SIG-M5 treated with dmso at 0.1 percent for 504 hours (cell line): ENCODE measurements at regions not wholly inside any gene's neighbourhood (a gene's known extent, or its start where the extent isn't known, plus 50 kb on each side); places are given as distances from the start of the nearest gene placed in this dataset.
"Not testable (repeated sequence)": the region's sequence is repeated elsewhere in the genome, so short reads cannot be mapped to it uniquely, and the experiment has no call there.

Experiments
- DNase-seq: peaks from one replicate; lab custom pipeline; 2025; ENCODE audit not compliant: unreplicated experiment; lab: John Stamatoyannopoulos, UW

DNA sequence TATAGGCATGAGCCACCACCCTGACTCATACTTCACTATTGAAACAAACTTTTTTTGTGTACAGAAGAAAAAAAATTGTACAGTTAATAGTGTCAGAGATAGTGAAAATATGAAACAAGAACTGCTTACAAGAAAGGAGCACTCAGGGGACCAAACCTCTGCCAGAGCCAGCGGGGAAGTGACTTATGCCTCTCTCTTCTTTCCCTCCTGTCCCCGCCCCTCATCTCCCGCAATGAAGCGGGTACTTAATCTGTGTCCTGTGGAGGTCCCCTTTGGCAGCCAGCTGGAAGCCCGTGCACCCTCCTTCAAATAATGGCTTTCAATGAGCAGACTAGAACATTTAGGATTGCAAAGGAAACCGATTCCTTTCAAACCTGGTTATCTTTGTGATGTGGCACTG is 51.5 kb downstream of the PPIAL4A start:
- not testable (repeated sequence) for DNase-seq

DNA sequence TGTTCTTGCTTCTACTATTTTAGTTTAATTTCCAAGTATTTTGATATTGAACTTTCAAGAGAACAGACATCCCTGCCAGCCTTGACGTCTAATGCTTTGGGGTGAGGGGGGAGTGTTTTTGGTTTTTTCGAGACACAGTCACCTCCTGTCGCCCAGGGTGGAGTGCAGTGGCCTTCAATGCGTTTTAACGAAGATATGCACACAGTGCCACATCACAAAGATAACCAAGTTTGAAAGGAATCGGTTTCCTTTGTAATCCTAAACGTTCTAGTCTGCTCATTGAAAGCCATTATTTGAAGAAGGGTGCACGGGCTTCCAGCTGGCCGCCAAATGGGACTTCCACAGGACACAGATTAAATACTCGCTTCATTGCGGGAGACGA is 52.3 kb downstream of the PPIAL4A start:
- DNase-seq = not testable (repeated sequence)

DNA sequence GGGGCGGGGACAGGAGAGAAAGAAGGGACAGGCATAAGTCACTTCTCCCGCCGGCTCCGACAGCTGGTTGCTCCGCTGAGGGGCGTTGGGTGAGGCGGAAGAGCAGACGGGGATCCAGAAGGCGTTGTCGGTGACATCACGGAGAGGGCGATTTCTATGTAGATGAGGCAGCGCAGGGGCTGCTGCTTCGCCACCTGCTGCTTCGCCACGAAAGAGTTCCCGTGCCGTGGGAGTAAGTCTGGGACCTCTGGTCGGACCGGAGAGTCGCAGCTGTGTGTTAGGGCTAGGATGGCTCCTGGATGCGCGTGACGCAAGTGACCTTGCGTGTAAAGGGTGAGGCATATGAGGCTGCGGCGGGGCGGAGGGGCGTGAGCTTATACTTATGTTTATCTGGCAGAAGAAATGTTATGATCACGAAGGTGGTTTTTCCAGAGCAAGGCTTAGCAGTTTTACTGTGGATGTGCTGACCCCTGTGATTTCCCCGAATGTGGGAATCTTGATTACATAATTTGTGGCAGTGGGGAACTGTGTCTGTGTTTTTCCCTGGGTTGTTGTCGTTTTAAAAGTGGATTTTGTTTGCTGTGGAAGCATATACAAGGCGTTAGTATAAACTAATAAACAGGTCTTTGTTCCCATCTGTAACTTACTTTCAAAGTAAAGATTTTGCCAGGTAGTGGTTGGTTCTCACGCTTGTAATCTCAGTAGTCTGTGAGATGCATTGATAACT is 52.8 kb downstream of the PPIAL4A start:
- DNase-seq = peak; percentile 72

DNA sequence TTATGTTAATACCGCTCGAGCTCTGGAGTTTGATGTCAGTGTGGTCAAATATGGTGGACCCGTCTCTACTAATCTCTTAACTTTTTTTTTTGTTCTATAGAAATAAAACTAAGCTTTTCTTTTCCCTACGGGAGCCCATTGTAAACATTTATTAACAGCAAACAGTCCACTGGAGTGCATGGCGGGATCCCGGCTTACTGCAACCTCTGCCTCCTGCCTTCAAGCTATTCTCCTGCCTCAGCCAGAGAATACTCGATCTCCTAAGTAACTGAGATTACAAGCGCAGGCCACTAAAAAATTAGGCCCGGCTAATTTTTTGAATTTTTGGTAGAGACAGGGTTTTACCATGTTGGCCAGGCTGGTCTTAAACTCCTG is 53.4 kb downstream of the PPIAL4A start:
- DNase-seq = not testable (repeated sequence)

DNA sequence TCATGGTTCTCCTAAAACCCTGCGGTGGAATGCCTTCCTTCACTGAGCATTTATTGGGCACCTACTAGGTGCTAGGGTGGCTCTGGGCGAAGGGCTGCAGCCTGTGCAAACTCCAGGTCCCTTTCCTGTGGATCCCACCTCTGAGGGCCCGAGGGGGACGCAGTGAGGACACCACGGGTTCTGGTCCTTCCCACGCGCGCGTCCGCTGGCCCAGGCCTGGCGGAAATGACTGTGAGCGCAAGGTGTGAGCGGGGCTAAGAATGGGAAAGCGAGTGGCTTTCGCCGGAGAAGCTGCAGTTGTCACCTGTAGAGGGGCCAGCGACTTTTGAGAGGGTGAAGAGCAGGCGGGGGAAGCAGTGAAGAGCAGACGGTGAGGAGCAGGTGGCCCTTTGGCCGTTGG is 55.1 kb downstream of the PPIAL4A start:
- DNase-seq = not testable (repeated sequence)

DNA sequence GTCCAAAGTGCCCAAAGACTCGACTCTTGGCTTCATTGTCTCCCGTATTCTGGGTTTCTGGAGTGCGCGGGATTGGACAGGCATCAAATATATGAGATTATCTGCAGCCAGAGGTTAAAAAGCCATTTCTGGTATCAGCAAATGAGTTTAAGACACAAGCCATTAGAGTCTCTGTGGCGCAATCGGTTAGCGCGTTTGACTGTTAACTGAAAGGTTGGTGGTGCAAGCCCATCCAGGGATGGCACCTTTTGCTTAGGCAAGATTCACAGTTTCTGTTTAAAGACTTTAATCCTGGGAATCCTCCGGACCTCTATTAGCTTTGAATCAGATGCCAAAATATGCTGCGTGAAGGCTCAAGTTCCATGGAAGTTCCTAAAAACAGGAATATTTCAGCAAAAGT is 55.6 kb downstream of the PPIAL4A start:
- DNase-seq = peak; percentile 8

DNA sequence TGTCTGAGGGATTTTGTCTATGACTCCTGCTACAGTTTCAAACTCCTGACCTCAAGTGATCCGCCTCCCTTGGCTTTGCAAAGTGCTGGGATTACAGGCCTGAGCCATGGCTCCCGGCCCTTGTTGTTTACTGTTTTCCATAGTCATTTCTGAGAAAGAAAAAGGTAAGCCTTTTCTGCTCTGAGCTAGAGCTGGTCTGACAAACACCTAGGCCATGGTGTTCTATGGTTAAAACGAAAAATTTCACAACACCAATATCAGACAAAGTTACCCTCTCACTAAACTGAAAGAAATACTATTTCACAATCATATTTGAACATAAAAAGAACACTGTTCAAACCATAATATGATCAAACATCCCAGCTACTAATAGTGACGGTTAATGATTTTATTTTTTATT is 57.5 kb downstream of the PPIAL4A start:
- peak; percentile 1 for DNase-seq

DNA sequence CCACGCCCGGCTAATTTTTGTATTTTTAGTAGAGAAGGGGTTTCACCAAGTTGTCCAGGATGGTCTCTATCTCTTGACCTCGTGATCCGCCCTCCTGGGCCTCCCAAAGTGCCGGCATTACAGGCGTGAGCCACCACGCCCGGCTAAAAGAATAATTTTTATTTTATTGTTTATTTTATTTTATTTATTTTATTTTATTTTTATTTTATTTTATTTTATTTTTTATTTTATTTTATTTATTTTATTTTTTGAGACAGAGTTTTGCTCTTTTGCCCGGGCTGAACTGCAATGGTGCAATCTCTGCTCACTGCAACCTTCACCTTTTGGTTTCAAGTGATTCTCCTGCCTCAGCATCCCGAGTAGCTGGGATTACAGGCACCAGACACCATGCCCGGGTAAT is 60.2 kb downstream of the PPIAL4A start:
- DNase-seq = not testable (repeated sequence)

DNA sequence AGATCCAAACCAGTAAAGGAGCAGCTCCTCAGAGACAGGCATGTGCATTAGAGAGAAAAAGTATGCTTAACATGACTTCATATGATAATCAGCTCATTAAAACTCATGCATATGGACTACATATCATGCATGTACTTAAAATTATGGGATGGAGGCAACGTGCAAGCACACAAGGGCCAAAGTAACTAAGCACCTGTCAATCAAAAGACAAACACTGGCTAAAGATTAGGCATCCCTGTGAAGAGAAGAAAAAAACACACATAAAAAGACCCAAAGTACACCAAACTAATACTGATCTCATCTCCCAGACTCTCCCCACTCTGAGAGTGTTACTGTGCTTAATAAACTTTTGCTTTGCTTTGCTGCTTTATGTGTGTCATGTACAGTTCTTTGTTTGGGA is 61.1 kb downstream of the PPIAL4A start:
- not testable (repeated sequence) for DNase-seq

DNA sequence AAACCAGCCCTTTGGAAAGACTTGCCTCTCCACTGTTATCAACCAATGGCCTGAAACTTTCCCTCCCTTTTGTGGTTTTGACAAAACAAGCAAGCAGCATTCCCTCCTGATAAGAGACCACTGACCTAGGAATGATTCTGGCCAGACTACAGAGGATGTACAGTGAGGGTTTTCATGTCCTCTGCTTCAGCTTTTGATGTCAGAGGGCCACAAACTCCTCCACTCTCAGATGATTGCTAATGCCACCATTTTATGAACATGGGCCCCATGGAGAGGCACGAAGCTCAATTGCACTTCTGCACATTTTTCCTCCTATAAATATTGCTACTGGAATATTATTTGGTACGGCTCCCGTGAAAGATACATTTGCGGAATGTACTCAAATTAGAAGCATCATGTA is 61.5 kb downstream of the PPIAL4A start:
- not testable (repeated sequence) for DNase-seq

DNA sequence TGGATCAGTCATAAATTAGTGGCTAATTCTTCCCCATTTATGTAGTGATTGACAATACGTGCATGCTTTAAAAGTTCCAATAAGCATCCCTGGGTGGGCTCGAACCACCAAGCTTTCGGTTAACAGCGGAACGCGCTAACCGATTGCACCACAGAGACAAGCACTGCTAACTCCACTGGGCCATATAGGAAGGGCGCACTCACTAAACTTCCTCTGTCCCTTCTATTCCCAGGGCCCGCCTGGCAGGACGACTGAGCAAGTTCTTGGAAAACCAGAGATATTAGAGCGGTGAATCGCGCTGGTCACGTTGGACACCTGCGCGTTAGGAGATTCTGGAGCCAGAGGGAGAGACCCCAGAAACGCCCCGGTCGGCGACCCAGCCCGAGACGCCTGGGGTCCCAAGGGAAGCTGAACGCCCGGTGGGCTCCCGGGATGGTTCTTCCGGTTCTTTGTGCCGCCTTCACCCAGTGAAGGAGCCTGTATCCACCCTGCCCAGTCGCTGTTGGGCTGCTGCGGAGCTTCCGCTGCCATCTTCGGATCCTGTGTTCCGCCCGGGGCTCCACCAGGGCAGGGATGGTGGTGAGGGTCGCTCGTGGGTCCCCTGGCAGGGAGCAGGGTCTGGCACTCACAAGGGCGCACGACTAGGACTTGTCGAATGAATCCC is 62.8 kb downstream of the PPIAL4A start:
- not testable (repeated sequence) for DNase-seq

DNA sequence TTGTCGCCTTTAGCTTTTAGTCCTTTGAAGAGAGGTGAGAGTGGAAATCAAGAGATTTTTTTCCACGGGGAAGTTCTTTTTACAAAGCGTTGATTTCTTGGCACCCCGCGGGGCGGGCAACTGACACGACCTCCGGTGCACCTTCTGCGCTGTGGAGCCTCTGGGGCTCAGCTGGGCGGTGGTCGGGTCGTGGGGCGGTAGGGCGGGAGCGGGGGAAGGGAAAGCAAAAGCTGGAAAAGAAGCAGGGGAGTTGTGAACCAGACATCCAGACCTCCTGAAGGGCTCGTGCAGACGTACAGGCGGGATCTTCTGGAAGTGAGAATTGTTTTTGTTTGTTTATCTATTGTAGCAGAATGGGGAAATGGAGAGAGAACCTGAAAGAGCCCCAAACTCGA is 63.3 kb downstream of the PPIAL4A start:
- not testable (repeated sequence) for DNase-seq

DNA sequence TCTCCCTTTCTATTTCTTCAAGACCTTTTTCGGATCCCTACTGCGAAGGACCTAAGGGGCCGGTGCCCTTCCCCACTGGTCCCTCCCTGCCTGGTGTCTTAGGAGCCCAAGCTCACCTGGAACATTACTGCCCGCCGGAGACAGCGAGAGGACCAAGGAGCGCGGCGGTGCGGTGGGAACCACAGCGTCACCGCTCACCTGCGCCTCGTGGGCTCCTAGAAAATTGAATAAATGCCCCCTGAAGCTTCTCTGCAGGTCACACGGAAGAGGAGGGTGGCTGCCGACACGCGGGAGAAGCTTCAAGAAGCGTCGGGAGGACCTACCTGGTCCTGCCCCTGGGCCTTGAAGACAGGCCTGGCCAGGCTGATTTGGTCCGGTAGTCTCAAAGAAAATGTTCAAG is 65.2 kb downstream of the PPIAL4A start:
- no peak for DNase-seq

DNA sequence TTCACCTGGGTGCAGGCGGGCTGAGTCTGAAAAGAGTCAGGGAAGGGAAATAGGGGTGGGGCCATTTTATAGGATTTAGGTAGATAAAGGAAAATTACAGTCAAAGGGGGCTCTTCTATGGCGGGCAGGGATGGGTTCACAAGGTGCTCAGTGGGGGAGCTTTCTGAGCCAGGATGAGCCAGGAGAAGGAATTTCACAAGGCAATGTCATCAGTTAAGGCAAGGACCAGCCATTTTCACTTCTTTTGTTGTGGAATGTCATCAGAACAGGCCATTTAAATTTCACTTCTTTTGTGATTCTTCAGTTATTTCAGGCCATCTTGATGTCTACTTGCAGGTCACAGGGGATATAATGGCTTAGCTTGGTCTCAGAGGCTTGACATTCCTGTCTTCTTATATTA is 66.4 kb downstream of the PPIAL4A start:
- not testable (repeated sequence) for DNase-seq

DNA sequence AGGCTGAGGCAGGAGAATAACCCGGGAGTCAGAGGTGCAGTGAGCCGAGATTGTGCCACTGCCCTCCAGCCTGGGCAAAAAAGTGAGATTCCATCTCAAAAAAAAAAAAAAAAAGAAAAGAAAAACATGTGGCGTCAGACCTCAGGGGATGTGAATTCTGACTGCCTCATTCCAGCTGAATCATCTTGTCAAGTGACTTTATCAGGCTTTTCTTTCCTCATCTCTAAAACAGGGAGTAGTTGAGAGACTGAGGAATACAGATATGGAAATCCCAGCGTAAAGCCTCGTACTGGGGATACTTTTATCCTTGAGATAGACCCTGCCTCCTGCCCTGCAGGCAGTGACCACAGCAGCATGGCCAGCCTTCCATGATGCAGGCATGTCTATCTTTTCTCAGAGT is 76.4 kb downstream of the PPIAL4A start:
- not testable (repeated sequence) for DNase-seq

DNA sequence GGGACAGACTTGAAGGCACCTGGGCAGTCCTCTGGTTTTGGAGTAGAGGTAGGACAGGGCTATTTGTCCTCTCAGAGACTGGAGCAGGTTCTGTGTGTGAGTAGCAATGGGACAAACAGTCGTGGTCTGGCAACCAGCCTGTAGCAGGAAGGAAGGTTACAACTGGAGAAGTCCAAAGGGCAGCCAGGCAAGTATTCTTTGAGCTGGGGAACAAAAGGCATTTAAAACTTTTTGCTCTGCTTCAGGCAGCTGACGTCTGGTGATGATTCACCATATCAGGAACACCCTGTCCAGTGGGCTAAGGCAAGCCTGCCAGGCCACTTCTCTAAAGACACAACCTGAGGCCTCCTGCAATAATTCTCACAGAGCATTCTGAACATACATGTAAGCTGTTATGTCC is 83.3 kb downstream of the PPIAL4A start:
- not testable (repeated sequence) for DNase-seq

DNA sequence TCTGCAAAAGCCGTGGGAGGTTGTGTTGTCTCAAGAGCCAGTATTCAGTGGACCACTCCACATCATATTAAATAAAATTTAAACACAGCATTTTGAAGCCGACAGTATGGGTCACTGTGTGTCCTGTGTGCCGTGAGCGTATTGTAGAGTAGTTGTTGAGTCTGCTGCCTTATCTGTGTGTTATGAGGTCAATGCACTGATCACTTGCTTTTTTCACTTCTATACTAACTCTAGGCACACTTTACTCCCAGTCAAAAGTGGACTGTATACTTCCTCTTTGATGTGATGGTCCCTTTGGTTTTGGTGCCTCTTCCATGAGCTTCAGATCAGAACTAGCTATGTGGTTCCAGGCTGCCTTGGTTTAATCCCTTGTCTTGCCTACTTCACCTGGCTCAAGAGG is 84.3 kb downstream of the PPIAL4A start:
- not testable (repeated sequence) for DNase-seq

DNA sequence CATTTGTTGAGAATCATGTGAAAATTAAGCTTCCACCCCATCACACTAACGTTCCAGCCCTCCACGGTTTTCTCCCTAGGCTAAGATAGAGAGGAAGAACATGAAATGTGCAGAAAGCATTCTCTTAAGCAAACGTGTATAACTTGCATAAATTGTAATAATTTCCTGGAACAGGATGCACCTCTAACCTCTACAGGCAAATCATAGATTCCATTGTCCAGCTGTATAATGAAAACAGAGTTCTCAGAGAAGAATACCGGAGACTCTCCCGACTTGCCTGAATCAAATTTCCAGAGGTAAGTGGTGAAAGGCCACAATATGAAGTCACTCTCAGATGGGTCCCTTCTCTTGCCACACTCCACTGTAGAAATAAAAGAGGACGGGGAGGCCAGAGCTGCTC is 87.7 kb downstream of the PPIAL4A start:
- DNase-seq = not testable (repeated sequence)

DNA sequence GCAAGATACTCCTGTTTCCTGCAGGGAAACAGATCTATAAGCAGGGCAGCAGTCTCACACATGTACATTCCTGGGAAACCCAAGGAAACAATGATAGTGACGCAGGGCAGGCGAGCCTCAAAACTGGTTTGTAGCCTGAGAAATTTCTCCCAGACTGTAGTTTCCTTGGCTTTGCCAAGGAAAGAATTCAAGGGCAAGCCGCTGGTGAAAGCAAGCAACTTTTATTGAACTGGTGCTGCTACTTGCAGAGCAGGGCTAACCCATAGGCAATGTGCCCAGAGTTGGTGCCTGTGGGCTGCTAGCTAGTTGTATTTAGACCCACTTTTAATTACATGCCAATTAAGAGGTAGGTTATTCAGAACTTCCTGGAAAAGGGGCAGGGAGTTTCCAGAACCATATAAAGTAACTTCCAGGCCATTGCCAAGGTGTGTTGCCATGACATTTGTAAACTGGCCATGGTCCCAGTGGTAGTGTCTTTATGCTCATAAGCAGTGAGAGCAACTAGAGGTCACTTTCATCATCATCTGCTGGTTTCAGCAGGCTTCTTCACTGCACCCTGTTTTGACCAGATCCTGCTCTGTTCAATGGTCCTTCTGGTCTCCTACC is 92.0 kb downstream of the PPIAL4A start:
- DNase-seq = not testable (repeated sequence)

DNA sequence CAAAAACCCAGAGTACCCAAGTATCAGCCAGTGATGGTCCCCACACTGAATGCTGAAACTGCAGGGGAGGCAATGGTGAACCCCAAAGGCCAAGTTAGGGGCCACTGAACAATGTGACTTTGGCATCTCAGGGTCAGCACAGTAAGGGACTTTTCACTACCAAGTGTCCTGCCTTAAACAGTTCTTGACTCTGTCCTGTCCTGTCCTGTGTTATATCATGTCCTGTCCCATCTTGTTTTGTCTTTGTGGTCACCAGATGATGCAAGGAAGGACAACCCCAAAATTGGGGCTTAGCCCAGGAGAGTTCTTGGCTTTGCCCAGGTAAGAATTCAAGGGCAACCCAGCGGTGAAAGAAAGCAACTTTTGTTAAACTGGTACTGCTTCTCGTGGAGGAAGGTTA is 105.0 kb downstream of the PPIAL4A start:
- DNase-seq = not testable (repeated sequence)

DNA sequence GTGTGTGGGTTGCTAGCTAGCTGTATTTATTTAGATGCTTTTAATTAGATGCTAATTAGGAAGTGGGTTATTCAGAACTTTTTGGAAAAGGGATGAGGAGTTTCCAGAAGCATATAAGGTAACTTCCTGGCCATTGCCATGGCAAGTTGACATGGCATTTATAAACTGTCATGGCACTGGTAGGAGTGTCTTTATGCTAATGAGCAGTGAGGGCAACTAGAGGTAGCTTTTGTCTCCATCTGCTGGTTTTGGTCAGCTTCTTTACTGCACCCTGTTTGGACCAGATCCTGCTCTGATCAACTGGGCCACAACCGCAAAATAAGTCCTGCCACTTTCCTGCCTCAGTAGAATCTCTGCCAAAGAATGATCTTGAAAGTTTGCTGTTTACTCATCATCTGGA is 105.5 kb downstream of the PPIAL4A start:
- DNase-seq = not testable (repeated sequence)

DNA sequence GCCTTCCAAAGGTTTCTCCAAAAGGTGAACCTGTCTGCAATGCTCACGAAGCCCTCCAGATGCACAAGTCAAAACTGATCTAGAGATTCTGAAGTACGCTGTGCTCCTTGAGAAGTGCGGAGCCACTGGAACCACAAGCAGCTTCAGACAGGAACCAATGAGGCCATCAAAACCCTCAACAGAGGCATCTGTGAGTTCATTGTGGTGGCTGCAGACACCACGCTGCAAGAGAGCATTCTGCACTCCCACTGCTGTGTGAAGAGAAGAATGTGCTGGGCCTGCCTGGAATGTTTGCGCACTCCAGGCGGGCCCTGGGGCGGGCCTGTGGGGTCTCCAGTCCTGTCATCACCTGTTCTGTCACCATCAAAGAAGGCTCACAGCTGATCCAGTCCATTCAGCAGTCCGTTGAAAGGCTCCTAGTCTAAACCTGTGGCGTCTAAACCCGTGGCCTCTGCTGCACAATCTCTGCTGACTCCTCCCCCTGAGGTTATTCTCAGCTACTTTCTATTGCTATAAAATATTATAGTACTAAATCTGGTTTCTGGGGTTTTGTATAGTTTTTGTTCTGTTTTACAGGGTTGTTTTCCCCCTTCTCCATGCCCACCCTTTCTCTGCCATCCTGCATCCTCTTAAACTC is 111.6 kb downstream of the PPIAL4A start:
- not testable (repeated sequence) for DNase-seq
